Renal cortex interstitium (tissue), 11 donors: ENCODE measurements at regions not wholly inside any gene's neighbourhood (a gene's known extent, or its start where the extent isn't known, plus 50 kb on each side); places are given as distances from the start of the nearest gene placed in this dataset.

ENCODE experiments used
- DNase-seq, 11 donors: peaks; one replicate each; pipeline ENCODE4 v3.0.0-alpha.2; 2013; ENCODE audit warnings: low read depth in 9 of 11, low spot score in 4 of 11; ENCODE audit errors: extremely low read depth in 1 of 11

DNA sequence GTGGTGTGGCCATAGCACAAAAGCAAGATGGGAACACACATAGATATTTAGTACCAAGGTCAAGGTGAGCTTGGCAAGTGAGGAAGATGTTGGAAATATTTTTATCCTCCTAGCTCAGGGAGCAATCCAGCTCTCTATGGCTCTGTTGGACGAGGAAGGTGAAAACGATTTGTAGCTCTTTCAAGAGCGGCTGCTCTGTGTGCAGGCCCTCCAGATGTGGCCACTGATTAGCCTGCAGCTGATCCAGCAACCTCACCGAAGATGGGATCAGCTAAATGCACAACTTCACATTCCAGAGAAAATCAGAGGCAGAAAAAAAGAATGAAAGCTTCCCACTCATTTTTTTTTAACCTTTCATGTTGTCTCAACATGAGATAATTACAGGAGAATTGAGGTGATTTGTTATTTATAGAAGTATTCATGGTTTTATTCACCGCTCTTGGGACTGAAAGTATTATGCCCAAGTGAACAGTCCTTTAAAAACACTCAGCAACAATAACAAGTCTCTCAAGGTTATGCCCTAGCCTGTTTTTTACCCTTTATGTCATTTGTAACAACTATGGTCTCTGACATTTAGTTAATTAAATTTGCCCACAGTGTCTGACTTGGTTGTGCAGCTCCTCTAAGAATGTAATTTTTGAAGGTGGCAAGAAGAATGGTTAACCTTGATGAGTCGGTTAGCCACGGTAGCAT lies 213.6 kb upstream of the ADARB2 start:
- DNase-seq: no peak

DNA sequence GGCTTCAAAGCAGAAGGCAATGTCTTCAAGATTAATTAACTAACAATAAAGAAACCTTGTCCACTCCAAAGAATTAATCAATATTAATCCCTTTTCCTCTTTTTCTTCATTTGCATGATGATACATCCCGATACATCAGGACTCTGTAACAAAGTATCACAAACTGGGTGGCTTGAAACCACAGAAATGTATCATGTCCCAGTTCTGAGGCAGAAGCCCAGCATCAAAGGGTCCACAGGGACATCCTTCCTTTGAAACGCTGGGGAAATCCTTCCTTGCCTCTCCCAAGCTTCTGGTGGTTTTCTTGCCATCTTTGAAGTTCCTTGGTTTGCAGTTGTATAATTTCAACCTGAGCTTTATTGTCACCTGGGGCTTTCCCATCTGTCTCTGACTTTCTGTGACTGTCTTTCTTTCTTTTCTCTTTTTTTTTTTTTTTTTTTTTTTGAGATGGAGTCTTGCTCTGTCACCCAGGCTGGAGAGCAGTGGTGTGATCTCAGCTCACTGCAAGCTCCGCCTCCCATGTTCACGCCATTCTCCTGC lies 210.2 kb upstream of the ADARB2 start:
- no peak for DNase-seq

DNA sequence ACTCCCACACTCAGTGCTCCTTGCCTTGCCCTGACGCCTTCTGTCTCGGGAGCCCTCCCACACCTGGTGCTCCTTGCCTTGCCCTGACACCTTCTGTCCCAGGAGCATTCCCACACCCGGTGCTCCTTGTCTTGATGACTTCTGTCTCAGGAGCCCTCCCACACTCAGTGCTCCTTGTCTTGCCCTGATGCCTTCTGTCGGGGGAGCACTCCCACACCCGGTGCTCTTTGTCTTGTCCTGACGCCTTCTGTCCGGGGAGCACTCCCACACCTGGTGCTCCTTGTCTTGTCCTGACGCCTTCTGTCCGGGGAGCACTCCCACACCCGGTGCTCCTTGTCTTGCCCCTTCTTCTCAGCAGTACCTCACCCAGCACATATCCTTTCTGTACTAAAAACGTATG lies 207.2 kb upstream of the ADARB2 start:
- DNase-seq: no peak

DNA sequence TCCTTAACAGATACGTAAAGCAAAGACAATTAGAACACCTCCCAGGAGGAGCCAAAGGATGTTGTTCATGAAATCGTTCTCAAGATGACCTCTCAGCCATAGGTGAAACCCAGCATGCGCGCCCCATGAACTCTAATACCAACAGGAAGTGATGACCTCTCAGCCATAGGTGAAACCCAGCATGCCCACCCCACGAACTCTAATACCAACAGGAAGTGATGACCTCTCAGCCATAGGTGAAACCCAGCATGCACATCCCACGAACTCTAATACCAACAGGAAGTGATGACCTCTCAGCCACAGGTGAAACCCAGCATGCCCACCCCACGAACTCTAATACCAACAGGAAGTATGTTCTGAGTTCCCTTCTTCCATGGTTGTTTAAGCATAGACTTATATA lies 205.2 kb upstream of the ADARB2 start:
- DNase-seq: no peak

DNA sequence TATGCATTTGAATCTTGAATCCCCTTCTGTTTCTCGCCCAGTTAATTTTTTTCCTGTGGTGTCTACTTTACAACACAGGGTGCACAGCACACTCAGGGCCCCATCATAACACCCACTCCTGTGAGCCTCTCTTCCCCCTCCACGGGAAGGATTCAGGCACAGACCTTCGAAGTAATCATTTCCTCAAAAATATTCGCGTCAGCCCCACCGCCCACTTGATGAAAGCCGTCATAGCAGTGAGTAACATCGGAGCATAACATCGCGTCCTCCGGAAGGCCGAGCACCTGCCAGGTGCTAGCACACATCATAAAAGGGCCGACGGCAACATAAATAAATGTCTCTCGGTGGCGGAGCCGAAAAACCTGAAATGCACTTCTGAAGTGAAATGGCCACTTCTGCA lies 201.7 kb upstream of the ADARB2 start:
- DNase-seq: no peak

DNA sequence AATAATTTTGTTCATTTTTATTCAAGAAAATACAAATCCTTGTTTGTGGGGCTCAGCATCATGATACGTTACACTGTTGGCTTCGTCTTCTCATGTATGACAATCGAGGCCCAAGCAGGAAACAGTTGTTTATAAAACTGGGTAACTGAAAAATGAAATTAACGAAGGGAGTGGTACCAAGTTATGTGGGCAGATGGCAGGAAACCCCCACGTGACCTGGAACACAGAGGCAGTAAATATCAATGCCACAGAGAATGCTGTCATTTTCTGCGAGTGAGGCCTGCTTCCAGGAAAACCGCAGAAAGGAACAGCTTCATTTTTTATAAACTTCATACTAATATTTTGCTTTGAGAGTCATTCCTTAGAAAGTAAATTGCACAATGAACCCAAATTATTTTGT lies 201.0 kb upstream of the ADARB2 start:
- DNase-seq: no peak

DNA sequence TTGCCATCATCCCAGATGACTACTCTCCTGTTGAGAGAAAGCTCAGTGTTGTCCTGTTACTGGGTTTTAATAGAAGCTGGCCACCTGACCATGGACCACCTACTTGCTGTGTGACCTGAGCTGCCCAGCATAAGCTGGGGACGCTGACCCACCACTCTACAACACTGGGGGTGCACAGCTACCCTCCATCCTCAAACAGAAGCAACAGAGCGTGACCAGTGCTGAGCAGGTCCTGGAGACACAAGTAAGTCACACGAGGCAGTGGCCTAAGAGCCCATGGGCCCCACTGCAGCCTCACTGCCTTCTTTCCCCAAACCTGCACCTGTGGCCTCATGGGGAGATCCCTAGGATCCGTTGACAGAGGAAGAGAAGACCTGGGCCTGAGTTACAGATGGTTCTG lies 198.6 kb upstream of the ADARB2 start:
- DNase-seq: no peak

DNA sequence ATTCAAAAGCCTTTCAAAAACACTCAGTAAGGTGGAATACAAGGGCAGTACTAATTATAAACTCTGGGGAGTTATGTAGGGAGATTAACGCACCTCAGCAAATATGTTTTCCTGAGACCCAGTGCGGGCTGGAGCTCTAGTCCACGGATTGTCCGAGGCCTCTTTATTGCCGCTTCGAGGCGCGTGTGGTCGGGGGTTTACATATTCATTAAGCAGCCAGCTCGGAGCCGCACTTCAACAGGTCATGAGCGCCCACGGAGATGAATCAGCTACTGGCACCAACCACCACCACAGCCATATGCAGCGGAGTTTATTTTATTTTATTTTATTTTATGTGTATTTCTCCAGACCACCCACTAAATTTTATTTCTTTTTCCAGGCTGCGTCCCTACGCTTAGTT lies 195.9 kb upstream of the ADARB2 start:
- DNase-seq: no peak

DNA sequence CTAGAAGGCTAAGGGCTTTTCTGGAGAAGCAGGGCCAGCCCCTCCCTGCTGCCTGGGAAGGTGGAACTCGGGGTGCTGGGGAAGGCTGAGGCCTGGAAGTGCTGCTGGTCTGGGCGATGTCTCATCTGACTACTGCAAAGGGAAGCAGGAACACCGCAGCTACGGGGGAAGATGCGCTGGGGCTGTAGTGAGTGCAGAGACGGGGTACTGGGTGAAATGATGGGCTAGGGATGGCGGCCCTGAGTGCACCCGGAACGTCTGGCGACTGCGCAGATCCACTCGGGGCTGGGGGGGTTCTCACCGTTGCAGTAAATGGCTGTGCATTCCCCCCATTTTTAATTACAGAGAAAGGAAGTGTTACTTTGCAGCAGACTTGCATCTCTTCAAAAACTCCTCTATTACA lies 195.4 kb upstream of the ADARB2 start:
- DNase-seq: no peak

DNA sequence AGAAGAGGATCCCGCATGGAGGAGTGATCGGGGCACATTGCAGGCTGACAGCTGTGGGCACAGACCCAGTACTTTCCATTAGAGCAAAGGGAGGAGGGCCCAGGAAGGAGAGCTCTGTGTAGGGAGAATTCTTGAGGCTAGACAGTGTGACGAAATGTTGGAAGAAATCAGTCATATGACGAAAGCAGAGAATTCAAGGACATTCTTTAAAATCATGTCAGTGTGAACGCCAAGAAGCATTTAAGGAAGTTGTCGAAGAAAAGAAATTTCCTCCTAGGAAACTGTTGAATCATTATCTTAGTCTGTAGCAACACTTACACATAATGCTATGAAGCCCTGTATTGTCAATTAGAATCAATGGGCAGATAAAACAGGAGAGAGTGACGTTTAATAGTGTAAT lies 191.3 kb upstream of the ADARB2 start:
- DNase-seq: no peak

DNA sequence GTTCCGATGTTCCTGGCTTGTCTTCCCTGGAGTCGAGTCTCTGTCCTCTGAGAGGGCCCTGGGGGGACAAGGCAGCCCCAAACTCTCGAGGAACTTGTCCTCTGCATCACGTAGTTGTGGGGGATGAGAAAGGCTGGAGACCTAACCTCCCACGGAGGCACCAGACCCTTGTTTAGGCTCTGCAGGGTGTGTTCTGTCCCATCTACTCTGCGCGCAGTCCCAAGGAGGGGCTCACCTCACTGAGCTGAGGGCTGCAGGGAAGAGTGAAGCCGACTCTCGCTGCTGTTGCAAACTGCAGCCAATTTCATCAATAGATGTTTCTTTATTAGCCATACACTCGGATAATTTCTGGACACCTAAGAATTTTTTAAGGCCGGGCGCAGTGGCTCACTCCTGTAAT lies 186.7 kb upstream of the ADARB2 start:
- DNase-seq: no peak

DNA sequence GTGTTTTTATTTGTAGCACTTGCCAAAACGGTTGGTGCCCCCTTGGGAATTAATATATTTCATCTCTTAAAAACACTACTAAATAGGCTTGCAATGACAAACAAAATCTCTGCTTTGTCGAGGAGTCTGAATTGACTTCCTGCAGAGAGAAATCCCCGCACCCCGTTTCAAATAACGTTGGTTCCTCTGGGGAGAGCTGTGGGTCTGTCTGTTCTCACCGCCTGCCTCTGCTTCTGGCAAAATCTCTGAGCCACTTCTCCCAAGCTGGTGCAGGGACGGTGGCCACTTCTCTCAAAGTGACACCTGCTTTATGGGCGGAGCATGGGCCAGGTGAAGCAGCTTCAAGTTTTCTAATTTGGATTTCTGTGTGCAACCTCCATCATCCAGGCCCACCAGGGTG lies 186.3 kb upstream of the ADARB2 start:
- DNase-seq: no peak

DNA sequence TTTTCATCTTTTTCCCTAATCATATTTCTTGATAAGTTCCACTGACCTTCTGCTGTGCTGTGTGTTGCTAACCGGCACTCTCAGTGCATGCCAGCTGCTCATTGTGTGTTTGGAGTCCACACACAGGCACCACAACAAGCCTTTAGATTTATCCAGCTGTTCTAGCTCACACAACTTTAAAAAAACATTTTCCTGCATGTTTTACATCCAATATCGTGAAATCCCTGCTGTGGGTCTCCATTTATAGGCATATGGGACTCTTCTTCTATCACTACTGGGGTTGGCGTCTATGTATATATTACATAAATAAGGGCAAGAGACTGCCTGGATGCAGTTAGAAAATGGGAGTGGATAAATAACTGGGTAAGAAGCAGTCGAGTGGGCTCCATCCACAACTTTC lies 183.6 kb upstream of the ADARB2 start:
- DNase-seq: no peak

DNA sequence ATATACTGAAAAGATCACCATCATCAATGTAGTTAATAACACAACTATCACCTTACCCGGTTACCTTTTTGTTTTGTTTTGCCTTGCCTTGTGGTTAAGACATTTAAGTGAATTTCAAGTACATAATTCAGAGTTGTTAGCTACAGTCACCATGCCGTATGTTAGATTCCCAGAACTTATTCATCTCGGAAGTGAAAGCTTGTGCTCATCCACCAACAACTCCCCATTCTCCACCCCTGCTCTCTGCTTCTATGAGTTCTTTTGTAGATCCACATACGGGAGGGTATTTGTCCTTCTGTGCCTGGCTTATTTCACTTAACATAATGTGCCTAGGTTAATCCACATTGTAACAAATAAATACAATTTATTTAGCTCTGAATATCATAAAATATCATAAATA lies 182.8 kb upstream of the ADARB2 start:
- DNase-seq: no peak

DNA sequence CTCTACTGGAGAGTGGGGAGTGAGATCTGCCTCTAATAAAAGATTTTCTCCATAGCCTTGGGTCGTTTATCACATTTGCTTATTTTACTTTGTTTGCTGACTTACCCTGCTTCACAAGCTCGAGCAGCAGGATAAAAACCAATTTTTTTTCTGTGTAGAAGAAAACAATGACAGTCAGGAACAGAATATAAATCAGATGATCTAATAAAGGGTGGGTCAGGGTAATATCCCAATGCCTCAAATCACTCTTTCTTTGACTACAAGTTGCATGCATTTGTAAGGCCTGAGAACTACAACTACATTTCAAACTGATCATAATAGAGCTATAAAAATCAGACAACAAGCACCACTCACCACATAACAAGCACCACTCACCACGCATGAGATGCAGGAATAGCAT lies 174.4 kb upstream of the ADARB2 start:
- no peak for DNase-seq

DNA sequence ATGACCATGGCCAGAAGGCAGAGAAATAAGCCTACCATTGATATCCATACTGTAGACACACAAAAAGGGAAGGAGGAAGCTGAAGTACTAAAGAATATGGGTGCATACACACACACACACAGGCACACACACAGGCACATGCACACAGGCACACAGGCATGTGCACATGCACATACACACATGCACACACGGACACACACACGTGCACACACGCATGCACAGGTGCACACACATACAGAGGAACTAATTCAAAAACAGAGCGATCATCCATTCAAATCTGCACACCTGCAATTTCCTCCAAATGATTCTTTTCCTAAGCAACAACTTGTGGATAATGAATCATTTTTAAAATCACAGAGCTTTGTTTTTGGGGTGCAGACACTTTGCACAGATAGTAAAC lies 166.7 kb upstream of the ADARB2 start:
- DNase-seq: no peak

DNA sequence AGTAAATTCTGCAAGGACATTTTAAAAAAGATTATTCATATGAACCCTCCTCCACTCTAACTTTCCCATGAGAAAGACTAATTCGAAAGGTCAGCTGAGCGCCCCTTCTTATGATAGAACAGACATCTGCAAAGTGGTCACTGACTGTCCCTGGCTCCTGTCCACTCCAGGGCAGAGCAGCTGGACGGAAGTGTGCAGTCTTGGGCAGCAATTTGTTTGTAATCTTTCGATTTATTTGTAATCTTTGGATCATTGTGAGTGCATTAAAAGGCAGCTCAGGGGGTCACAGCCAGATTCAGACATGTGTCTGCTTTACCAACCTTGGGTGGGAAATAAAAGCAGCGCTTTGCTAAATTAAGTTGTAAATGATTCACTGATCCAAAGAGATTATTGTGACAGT lies 158.8 kb upstream of the ADARB2 start:
- DNase-seq: no peak

DNA sequence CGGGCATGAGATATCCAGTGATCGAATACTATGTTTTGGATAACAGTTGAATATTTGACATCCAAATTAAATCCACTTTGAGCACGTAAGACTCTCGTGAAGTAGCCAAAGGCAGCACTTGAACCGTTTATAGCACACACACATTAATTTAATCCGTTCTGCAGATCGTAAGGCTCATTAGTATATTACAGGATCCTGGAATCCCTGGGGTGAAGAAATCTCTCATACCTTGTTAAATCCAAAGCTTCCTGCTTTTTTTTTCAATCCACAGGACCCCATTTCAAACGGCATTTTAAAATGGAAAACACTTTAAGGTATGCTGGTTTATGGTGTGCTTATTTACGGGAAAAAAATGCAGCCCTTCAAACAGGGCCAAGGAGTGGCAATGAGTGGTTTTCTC lies 158.4 kb upstream of the ADARB2 start:
- DNase-seq: no peak

DNA sequence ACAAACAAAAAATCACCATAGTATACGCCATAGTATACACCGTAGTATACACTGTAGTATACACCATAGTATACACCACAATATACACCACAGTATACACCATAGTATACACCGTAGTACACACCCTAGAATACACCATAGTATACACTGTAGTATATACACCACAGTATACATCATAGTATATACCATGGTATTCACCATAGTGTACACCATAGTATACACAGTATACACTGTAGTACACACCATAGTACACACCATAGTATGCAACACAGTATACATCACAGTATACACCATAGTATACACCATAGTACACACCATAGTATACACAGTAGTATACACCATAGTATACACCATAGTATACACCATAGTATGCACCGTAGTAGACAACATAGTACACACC lies 157.6 kb upstream of the ADARB2 start:
- DNase-seq: no peak

DNA sequence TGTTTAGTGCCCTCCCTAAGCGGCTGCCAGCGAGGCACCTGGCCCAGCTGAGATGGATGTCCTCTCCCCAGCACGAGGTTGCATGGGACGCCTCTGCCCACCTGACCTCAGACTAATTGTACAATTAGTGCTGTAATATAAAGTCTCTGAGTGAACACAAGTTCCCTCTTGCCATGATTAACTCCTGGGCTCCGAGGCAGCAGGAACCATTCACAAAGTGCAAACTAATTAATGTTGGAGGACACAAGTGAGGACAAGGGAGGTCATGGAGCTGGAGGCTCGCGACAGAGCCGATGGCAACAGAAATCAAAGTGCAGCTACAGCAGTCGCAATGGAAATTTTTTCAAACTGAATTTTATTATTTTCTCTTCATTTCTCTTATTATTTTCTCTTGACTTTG lies 156.6 kb upstream of the ADARB2 start:
- no peak for DNase-seq

DNA sequence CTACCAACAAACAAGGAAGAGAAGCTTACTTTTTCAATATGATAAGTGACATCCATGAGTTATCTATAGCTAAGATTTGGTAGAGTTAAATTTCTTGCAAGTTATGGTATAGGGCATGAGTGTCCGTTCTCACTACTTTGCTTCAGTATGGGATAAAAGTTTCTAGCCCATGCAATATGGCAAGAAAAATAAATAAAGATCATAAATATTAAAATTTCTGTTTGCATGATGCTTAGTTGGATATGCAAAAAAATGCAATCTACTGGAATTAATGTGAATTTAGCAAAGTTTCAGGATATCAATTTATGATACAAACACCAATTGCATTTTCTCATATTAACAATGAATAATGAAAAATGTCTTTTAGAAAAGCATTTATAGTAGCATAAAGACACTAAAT lies 148.7 kb upstream of the ADARB2 start:
- DNase-seq: no peak

DNA sequence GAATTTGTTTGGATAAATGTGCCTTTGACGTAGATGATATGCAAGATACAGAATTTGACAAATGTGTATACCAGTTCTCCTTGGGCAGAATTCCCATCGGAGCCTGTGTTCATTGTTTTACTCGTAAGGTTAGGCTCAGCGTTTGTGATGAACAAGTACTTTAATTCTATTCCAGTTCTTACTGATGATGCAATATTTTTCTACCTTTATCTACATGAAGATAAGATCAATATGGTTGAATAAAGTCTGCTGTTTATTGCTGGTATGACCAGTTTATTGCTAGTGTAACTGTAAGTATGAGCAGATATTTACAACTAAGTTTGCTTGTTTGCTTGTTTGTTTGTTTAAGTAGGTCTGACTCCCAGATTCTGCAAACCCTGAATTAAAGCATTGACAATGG lies 145.4 kb upstream of the ADARB2 start:
- DNase-seq: no peak
